AG09319 (cell line): ENCODE measurements at regions not wholly inside any gene's neighbourhood (a gene's known extent, or its start where the extent isn't known, plus 50 kb on each side); places are given as distances from the start of the nearest gene placed in this dataset.

Experiments used
- DNase-seq: peaks from one replicate; pipeline ENCODE4 v3.0.0-alpha.2; 2010; ENCODE audit warnings: low read depth; ENCODE audit errors: extremely low read depth
- CTCF ChIP-seq: IDR thresholded peaks from 2 replicates; pipeline ENCODE4 v1.5.1; 2011; ENCODE audit warnings: low read depth, mild to moderate bottlenecking, inconsistent platforms, low read length, moderate library complexity

GRCh38 chr2:67848551-67849285 lies 214.1 kb downstream of the C1D start:
- no peak for TF ChIP-seq CTCF

GRCh38 chr2:67851016-67851415 lies 211.8 kb downstream of the C1D start:
- no peak for TF ChIP-seq CTCF
- DNase-seq = no peak

More at GRCh38 chr2:67848551-67849285, 214.1 kb downstream of the C1D start:
- no peak for DNase-seq

DNA sequence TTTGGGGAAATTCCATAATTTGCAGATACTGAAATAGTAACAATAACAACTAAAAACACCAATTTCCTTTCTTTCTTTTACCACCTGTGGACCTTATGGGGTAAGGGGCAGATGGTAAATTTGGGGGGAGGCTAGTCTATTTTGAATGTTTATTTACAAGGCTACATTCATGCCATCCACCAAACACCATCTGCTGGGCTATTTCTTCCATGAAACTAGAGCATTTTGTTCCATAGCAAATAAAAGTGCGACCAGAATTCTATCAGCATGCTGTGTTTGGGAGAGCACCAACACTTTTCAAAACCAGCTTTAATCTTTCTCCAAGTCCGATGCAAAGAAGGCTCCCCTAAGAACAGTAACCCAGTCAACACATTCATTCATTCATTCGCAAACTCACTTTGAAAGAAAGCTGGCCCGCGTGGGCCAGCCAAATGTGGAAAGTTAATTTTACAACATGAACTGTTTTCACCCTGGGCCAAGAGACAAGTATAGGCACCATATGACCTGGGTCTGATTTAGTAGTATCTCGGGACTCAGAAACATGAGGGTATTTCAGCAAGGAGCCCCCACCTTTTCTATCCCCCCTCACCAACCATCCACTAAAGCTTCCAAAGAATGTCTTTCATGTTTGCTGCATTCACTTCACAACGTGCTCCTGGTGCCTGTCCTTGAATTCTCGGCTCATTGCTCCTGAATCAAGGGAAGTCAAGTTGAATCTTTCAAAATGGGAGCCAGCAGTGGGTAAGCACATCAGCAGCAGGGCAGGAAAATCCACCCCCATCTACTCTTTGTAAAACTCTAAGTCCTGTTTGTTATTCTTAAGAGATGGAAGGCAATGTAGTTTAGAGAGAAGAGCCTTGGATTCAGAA lies 210.6 kb downstream of the C1D start:
- no peak for TF ChIP-seq CTCF

DNA sequence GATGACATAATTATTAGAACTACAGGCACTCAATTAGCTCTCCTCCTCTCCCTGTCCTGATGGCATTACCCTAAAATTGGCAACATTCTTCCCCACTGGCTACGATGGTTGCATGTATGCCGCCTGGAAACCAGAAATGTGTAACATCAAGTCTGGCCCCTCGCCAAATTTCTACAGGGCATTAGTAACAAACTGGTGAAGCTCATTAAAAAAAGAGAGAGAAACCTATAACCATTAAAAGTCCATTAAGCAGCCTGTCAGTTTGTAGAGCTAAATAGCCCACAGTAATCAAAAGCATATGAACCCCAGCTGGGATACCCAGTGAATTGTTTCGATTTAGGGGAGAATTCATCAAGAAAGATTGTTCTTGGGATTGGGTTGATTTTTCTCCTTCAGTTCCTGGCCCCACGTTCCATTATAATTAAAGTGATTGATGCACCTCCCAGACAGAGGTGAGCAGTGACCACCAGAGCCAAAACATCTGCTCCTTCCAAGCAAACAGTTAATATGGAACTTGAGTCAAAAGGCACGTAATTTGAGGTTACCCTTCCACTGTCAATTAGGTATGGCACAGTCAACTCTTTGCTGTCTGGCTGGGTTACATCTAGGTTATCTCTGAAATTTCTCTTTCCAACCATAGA lies 208.6 kb downstream of the C1D start:
- no peak for TF ChIP-seq CTCF
- no peak for DNase-seq

More for the DNA sequence above, 210.6 kb downstream of the C1D start:
- no peak for DNase-seq

GRCh38 chr2:67854798-67855197 lies 208.0 kb downstream of the C1D start:
- TF ChIP-seq CTCF = no peak
- no peak for DNase-seq

DNA sequence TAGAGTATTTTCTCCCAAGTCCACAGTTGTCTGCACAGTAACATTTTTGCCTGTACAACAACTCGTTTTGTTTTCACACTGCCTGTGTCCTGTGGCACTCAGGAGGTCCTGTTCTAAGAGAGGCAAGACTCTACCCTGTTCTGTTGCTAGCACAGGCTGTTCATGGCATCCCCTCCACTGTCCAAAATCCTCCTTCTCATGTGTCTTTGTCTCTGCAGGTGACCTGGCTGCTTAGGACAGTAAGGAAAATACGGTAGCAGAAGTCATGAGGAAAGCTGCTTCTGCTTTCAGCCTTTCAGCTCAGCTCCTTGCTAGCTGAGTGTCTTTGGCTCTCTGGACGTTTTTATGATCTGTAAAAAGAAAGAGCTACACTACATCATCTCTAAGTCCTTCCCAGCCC lies 205.9 kb downstream of the C1D start:
- DNase-seq = no peak
- no peak for TF ChIP-seq CTCF
